Activated naive CD8-positive, alpha-beta T cell treated with anti-CD3 and anti-CD28 coated beads, Interleukin-2, amount 10 ng/mL, durations not matched to agents 7 days and 5 days (primary cell): ENCODE measurements at regions not wholly inside any gene's neighbourhood (a gene's known extent, or its start where the extent isn't known, plus 50 kb on each side); places are given as distances from the start of the nearest gene placed in this dataset.
"Not testable (repeated sequence)": the region's sequence is repeated elsewhere in the genome, so short reads cannot be mapped to it uniquely, and the experiment has no call there.

Experiments
- ATAC-seq: fragments of 150-1000 bp; cut with Tn5 transposase; one replicate; pipeline ENCODE4 v1.10.0; 2021; ENCODE audit warnings: low read depth, moderate library complexity
- POLR2A ChIA-PET: fragments of 350-600 bp; sonication (Branson Sonifier 250); formaldehyde crosslinking; loops from one replicate; lab custom pipeline; 2021; ENCODE audit warnings: antibody characterized with exemption; lab: Charles Lee
- DNase-seq: peaks from one replicate; pipeline ENCODE4 v3.0.0; 2021
- H3K27ac Mint-ChIP-seq: one replicate; pipeline ENCODE4 v1.8.0; 2022; ENCODE audit warnings: mild to moderate bottlenecking, mixed read lengths
- H3K27me3 Mint-ChIP-seq: one replicate; pipeline ENCODE4 v1.8.0; 2022; ENCODE audit warnings: mild to moderate bottlenecking, moderate library complexity, mixed read lengths
- H3K36me3 Mint-ChIP-seq: one replicate; pipeline ENCODE4 v1.8.0; 2021; ENCODE audit warnings: mild to moderate bottlenecking, mixed read lengths
- H3K4me1 Mint-ChIP-seq: one replicate; pipeline ENCODE4 v1.8.0; 2021; ENCODE audit warnings: mixed read lengths
- H3K4me3 Mint-ChIP-seq: one replicate; pipeline ENCODE4 v1.8.0; 2022; ENCODE audit warnings: mild to moderate bottlenecking, moderate library complexity, mixed read lengths
- H3K9me3 Mint-ChIP-seq: one replicate; pipeline ENCODE4 v1.8.0; 2021; ENCODE audit warnings: mixed read lengths

DNA sequence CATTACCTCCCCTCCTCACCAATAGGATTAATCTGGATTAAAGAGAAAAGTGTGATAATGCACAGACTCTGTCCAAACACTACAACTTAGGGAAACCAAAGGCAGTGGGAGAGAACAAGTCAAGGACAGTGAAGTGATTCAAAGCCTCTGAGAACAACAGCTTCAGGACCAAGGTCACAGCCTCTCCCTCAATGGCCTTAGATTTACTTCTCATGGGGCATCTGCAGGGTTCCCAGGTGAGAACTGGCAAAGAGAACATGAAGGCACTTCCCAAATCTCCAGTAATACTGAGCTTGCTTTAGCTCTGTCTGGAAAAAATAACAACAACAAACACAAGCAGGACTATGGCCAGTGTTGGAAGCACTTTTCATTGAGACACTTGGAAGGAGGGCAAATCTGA is 99.8 kb upstream of the GOLGA6L22 start:
- H3K27me3 Mint-ChIP-seq, H3K4me1 Mint-ChIP-seq, H3K9me3 Mint-ChIP-seq, H3K27ac Mint-ChIP-seq, ATAC-seq, DNase-seq, H3K36me3 Mint-ChIP-seq, H3K4me3 Mint-ChIP-seq, POLR2A ChIA-PET: not testable (repeated sequence)

DNA sequence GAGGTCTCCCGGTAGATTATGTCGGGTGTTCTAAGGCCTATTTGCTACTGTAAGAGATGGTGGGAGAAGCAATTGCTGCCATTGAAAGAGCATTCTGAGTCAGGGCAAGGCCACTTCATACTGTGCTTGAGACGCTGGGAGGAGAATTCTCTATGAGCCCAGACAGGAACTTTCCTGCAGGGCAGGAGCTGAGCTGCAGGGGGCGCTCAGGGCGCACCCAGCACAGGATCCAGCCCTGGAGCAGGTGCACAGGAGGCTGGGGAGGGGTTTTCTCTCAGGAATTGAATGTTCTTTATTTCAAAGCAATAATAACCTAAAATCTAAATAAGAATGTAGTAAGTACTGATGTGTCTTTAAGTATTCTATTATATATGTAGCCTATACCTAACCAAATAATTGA is 99.1 kb upstream of the GOLGA6L22 start:
- DNase-seq (peak; percentile 34), ATAC-seq (peak; percentile 80)
- H3K27ac Mint-ChIP-seq, H3K4me1 Mint-ChIP-seq, H3K36me3 Mint-ChIP-seq, H3K4me3 Mint-ChIP-seq, POLR2A ChIA-PET, H3K27me3 Mint-ChIP-seq, H3K9me3 Mint-ChIP-seq: not testable (repeated sequence)

DNA sequence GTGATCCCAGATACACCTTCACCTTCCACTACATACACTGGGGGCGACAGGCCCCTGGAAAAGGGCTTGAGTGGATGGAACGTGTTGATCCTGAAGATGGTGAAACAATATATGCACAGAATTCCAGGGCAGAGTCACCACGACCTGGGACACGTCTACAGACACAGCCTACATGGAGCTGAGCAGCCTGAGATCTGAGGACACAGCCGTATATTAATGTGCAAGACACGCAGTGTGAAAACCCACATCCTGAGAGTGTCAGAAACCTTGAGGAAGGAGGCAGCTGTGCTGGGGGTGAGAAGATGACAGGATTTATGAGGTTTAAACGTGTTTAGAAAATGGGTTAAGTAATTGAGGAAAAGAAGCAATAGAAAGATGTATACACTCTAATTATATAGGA is 98.0 kb upstream of the GOLGA6L22 start:
- H3K36me3 Mint-ChIP-seq, H3K9me3 Mint-ChIP-seq, H3K4me1 Mint-ChIP-seq, H3K27me3 Mint-ChIP-seq, POLR2A ChIA-PET, H3K4me3 Mint-ChIP-seq, H3K27ac Mint-ChIP-seq: not testable (repeated sequence)
- ATAC-seq (peak; percentile 84), DNase-seq (peak; percentile 44)

DNA sequence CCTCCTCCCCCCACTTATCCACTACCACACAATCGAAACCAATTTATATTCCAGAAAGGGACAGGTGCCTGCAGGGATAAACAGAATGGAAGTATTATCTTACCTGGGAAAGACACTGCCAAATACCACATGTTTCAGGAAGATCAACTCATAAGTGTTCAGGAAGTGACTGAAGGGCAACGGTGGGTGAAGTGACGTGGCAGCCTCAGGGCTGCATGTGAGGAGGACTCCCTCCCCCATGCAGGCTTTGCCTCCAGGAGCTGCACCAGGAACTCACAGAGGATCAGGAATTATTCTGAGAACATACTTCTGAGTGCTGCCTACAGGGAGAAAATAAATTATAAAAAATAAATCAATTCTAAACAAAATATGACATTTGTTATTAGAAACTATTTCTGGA is 96.2 kb upstream of the GOLGA6L22 start:
- H3K36me3 Mint-ChIP-seq, H3K27me3 Mint-ChIP-seq, ATAC-seq, POLR2A ChIA-PET, DNase-seq, H3K4me1 Mint-ChIP-seq, H3K4me3 Mint-ChIP-seq, H3K9me3 Mint-ChIP-seq, H3K27ac Mint-ChIP-seq: not testable (repeated sequence)

- ATAC-seq: peak; percentile 63
- not testable (repeated sequence) for H3K36me3 Mint-ChIP-seq, H3K4me3 Mint-ChIP-seq
Observed at GRCh38 chr15:22371246-22371834, 87.4 kb upstream of the GOLGA6L22 start.

GRCh38 chr15:22374531-22374930 is 84.2 kb upstream of the GOLGA6L22 start:
- H3K36me3 Mint-ChIP-seq, H3K4me3 Mint-ChIP-seq, POLR2A ChIA-PET, H3K4me1 Mint-ChIP-seq, DNase-seq, ATAC-seq, H3K27me3 Mint-ChIP-seq, H3K27ac Mint-ChIP-seq, H3K9me3 Mint-ChIP-seq: not testable (repeated sequence)

More at GRCh38 chr15:22371246-22371834, 87.4 kb upstream of the GOLGA6L22 start:
- H3K9me3 Mint-ChIP-seq, DNase-seq, H3K27ac Mint-ChIP-seq, H3K27me3 Mint-ChIP-seq, POLR2A ChIA-PET, H3K4me1 Mint-ChIP-seq: not testable (repeated sequence)

- not testable (repeated sequence) for ATAC-seq
Observed at GRCh38 chr15:22375829-22376228, 82.9 kb upstream of the GOLGA6L22 start.

DNA sequence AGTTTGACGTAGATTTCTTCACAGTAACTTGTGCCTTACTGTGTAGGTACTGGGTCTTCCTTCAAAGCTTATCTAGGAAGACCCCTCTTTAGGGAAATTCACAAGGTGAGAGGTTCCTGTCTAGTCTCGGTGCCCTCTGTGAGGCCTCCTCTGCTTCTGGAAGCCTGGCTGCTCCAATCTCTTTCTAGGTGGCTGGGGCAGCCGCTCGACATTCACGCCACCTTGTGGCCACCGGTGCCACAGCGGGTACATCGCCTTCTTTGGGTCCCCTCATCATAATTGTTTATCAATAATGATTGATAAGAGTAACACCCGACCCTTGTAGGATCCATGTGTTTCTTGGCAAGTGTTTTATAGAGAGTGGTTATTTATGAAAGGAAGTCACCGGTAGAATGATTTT is 80.8 kb upstream of the GOLGA6L22 start:
- DNase-seq, ATAC-seq, POLR2A ChIA-PET, H3K27ac Mint-ChIP-seq, H3K4me1 Mint-ChIP-seq, H3K4me3 Mint-ChIP-seq, H3K27me3 Mint-ChIP-seq, H3K9me3 Mint-ChIP-seq, H3K36me3 Mint-ChIP-seq: not testable (repeated sequence)

More at GRCh38 chr15:22375829-22376228, 82.9 kb upstream of the GOLGA6L22 start:
- H3K36me3 Mint-ChIP-seq, POLR2A ChIA-PET, DNase-seq, H3K9me3 Mint-ChIP-seq, H3K27me3 Mint-ChIP-seq, H3K27ac Mint-ChIP-seq, H3K4me1 Mint-ChIP-seq, H3K4me3 Mint-ChIP-seq: not testable (repeated sequence)

DNA sequence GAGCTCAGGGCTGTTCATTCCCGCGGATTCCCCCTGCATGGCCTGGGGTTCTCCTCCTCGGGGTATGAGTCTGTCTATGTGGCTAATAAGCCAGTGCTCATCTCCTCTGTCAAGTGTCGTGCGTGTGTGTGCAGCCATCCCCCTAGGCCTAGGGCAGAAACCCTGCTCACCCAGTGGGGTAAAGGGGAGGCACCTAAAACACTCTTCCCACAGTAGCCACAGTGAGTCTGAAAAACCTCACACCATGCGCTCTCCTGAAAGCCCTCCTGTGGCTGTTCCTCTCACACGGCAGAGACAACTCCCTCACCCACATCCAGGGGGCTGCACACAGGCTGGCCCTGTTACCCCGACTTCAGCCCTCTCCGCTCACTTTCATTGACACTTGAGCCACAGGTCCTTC is 71.0 kb upstream of the GOLGA6L22 start:
- H3K27ac Mint-ChIP-seq, POLR2A ChIA-PET, ATAC-seq, H3K4me3 Mint-ChIP-seq, DNase-seq, H3K27me3 Mint-ChIP-seq, H3K36me3 Mint-ChIP-seq, H3K9me3 Mint-ChIP-seq, H3K4me1 Mint-ChIP-seq: not testable (repeated sequence)

DNA sequence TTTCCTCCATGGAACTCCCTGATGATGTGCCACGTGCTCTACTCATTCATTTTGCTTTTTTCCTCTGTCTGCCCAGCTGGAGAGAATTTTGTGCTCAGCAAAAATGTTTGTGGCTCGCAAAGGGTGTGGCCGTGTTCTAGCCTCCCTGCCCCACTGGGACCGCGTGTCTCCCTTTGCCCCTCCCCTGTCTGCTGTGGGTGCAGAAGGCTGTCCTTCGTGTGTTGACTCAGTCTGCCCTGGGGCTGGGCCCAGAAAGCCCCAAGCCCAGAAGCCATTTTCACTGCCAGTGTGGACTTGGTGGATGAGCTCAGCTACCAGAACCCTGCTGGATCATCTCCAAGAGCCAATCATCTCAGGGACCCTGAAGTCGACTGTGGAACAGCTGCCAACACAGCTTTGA is 70.3 kb upstream of the GOLGA6L22 start:
- H3K4me3 Mint-ChIP-seq, POLR2A ChIA-PET, H3K27me3 Mint-ChIP-seq, H3K27ac Mint-ChIP-seq, H3K4me1 Mint-ChIP-seq, ATAC-seq, DNase-seq, H3K36me3 Mint-ChIP-seq, H3K9me3 Mint-ChIP-seq: not testable (repeated sequence)

- DNase-seq, H3K27me3 Mint-ChIP-seq, H3K9me3 Mint-ChIP-seq, ATAC-seq, H3K27ac Mint-ChIP-seq, H3K36me3 Mint-ChIP-seq, H3K4me3 Mint-ChIP-seq, H3K4me1 Mint-ChIP-seq, POLR2A ChIA-PET: not testable (repeated sequence)
Observed at GRCh38 chr15:22401207-22401606, 57.5 kb upstream of the GOLGA6L22 start.

DNA sequence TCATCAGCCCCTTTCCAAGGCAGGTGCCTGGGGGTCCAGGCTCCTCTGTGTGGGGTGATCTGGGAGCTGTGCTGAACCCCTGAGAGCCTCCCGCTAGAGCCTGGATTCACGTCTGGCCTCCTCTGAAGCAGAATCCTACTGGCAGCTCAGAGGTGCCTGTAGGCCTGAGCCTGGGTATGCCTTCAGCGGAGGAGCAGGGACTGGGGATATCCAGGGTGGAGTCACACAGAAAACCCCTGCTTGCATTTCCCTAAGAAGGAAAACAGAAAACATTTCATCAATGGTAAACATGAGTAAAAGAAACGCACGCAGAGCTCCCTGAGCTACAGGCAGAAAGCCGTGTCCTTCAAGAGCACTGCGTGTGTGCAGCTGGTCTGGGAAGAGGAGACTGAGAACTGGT is 57.0 kb upstream of the GOLGA6L22 start:
- POLR2A ChIA-PET, H3K27me3 Mint-ChIP-seq, H3K4me3 Mint-ChIP-seq, H3K9me3 Mint-ChIP-seq, DNase-seq, H3K27ac Mint-ChIP-seq, ATAC-seq, H3K4me1 Mint-ChIP-seq, H3K36me3 Mint-ChIP-seq: not testable (repeated sequence)

- H3K27ac Mint-ChIP-seq, DNase-seq, H3K27me3 Mint-ChIP-seq, H3K36me3 Mint-ChIP-seq, ATAC-seq, H3K4me1 Mint-ChIP-seq, H3K9me3 Mint-ChIP-seq, H3K4me3 Mint-ChIP-seq, POLR2A ChIA-PET: not testable (repeated sequence)
Observed at GRCh38 chr15:22405765-22406164, 52.9 kb upstream of the GOLGA6L22 start.
